GM19238 (cell line): ENCODE measurements at regions not wholly inside any gene's neighbourhood (a gene's known extent, or its start where the extent isn't known, plus 50 kb on each side); places are given as distances from the start of the nearest gene placed in this dataset.

ENCODE experiments used
- DNase-seq: peaks from one replicate; pipeline ENCODE4 v3.0.0; 2011; ENCODE audit warnings: low spot score; ENCODE audit not compliant: insufficient read length

GRCh38 chr5:67249590-67249895, 52.9 kb upstream of the CD180 start:
- DNase-seq: no peak

- no peak for DNase-seq
These were observed 52.3 kb upstream of the CD180 start for GRCh38 chr5:67248703-67249589.

- no peak for DNase-seq
These were observed 50.1 kb upstream of the CD180 start for GRCh38 chr5:67246546-67247268.
